ENCODE measurements at regions not wholly inside any gene's neighbourhood (a gene's known extent, or its start where the extent isn't known, plus 50 kb on each side); places are given as distances from the start of the nearest gene placed in this dataset.
"Not testable (repeated sequence)": the region's sequence is repeated elsewhere in the genome, so short reads cannot be mapped to it uniquely, and the experiment has no call there.

DNA sequence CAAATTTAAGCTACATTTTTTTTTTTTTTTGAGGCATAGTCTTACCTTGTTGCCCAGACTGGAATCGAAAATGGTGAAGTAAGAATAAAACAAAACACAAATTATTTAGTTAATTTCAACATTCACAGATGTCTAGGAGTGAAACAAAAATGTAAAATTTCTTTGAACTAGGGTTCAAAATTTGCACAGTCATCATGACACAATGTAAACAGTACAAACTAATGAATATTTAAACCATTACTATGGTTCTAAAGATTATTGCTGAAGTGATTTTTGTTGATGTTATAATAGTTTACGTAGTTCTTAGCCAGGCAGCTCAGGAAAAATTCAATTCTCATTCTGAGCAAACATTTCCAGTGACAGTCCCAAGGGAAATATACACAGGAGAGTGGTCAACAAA is 633.1 kb downstream of the GRXCR1 start:
- ATAC-seq (no peak), DNase-seq (ENCODE audit: low spot score) (no peak)
- intact Hi-C loops (cut with DNase I), result no loop called here

DNA sequence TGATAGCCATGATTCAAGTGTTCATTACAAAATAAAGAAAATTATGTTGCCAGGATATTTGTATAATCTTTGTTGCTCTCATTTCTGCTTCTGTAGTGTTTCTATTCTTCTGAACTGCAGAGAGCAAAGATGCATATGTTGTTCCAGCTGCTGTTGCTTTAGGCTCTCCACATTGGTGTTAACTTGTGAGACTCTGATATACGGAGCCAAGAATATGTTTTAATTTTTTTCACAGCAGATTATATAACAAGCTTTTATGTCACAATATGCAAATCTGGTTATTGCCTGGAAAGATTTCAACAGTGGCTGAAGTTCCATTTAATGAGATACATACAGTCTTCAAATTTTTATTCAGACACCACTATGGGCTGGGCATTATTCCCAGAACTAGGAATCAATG is 655.0 kb downstream of the GRXCR1 start:
- DNase-seq (ENCODE audit: low spot score) (no peak), ATAC-seq (no peak)
- intact Hi-C loops (cut with DNase I), result no loop called here

DNA sequence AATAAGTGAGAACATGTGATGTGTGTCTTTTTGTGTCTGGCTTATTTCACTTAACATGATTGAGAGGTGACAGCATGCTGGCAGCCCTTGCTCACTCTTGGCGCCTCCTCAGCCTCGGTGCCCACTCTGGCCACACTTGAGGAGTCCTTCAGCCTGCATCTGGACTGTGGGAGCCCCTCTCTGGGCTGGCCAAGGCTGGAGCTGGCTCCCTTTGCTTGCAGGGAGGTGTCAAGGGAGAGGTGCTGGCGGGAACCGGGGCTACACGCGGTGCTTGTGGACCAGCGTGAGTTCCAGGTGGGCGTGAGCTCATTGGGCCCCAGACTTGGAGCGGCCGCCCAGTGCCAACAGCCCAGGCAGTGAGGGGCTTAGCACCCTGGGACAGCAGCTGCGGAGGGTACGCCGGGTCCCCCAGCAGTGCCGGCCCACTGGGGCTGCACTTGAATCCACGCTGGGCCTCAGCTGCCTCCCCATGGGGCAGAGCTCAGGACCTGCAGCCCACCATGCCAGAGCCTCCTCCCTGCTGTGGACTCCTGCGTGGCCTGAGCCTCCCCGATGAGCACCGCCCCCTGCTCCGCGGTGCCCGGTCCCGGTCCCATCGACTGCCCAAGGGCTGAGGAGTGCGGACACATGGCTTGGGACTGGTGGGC is 658.6 kb downstream of the GRXCR1 start:
- DNase-seq (ENCODE audit: low spot score), result no peak
- intact Hi-C loops (cut with DNase I), result no loop called here
- no peak for ATAC-seq

DNA sequence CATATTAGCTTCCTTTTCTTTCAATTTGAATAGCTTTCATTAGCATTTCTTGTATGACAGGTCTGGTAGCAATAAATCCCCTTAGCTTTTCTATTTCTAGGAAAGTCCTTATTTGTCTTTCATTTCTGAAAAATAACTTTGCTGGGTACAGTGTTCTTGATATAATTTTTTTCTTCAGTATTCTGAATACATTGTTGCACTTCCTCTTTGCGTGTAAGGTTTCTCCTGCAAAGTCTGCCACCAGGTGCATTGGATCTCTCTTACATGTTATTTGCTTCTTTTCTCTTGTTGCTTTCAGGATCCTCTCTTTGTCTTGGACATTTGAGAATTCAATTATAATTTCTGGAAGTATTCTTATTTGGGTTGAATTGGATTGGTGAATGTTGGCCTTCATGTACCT is 663.7 kb downstream of the GRXCR1 start:
- no peak for DNase-seq (ENCODE audit: low spot score)
- intact Hi-C loops (cut with DNase I), result no loop called here
- ATAC-seq, result no peak

DNA sequence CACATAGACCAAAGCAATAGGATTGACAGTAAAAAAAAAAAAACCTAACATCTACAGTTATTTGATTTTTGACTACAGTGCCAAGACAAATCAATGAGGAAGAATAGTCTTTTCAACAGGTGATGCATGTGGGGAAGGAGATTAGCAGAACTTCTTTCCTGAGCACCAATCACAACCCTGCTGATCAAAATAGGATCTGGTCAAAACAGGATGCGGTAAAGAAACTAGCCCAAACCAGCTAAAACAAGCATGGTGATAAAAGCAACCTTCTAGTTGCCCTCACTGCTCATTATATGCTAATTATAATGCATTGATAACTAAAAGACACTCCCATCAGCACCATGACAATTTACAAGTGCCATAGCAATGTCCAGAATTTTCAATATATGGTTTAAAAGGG is 667.5 kb downstream of the GRXCR1 start:
- intact Hi-C loops (cut with DNase I), result no loop called here
- no peak for DNase-seq (ENCODE audit: low spot score)
- ATAC-seq, result no peak

DNA sequence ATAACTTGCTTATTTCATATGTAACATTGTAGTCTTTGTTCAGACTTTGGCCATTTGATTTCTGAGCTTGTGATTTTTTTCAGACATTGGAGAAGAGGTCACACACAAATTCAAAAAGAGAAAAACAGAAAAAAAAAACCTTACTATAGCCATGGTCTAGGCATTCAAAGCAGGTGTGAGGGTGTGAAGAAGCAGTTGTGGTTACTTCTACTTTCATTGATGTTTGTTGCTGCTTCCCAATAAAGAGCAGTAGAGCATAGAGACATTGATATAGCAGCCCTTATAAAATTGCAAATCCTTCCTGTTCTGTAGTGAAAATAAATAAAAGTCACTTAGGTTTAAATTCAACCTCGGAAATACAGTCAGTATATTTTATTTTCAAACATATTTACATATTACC is 671.6 kb downstream of the GRXCR1 start:
- DNase-seq (ENCODE audit: low spot score) (no peak), ATAC-seq (no peak)
- intact Hi-C loops (cut with DNase I), result no loop called here

DNA sequence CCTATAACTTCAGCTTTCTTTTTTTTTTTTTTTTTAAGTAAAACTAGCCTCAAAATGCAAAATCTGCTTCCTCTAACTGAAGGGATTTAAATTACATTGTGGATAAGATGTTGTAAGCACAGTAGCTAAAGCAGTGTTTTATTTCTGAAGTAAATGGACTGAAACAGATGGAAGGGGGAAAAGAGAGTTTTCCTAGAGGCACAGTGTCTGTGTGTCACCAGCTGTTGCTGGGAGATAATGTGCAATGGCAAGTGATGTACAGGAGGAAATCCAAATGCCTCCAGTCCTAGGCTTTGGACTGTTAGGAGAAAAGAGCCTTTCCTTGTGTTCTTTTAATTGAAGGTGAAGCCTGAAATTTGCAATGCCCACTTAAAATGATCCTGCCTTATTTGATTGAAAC is 672.1 kb downstream of the GRXCR1 start:
- no peak for DNase-seq (ENCODE audit: low spot score)
- ATAC-seq, result no peak
- intact Hi-C loops (cut with DNase I), result no loop called here

DNA sequence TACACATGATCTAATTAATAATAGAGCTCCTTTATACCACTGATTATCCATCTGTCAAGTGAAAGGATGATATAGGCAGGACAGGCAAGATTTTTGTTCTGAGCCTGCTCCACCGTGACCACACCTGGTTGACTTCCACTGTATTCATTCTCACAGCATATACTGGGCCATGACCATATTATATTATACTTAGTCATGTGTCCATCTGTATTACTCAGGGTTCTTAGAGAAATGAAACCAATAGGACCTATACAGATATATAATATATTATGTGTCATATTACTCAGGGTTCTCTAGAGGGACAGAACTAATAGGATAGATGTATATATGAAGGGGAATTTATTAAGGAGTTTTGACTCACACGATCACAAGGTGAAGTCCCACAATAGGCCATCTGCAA is 675.1 kb downstream of the GRXCR1 start:
- DNase-seq (ENCODE audit: low spot score) (no peak), ATAC-seq (no peak)
- intact Hi-C loops (cut with DNase I), result no loop called here

DNA sequence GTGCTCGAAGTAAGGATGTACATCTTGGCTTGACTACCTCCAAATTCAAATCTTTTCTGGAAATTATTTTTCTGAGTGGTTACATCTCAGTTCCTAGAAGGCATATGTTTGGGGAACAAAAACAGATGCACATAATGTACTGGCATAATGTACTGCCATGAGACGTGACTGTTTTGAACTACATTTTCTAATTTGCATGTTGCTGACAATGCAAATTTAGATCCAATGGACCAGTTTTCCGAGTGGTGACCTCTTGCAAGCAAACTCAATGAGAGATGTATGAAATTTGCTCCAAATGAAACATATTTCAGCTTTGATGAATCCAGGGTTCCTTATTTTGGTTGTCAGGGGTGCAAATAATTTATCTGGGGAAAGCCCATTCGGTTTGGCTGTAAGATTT is 694.3 kb downstream of the GRXCR1 start:
- intact Hi-C loops (cut with DNase I), result no loop called here
- ATAC-seq, result no peak
- no peak for DNase-seq (ENCODE audit: low spot score)

DNA sequence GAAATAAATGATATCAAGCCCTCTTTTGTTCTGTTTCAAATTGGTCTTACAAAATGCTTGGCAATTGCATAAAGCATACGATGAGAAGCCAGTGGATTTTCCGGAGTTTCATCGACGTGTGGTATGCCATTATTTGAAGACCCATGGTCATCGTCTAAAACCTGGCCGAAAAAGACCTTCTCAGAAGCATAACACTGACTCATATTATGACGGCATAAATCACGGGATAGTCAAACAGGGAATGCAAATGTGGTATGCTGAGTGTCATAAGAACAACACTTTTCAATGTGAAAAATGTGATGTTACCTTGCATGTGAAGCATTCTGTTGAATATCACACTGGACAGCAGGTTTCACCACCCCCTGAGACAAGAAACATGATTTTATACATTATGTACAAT is 695.2 kb downstream of the GRXCR1 start:
- ATAC-seq, result no peak

DNA sequence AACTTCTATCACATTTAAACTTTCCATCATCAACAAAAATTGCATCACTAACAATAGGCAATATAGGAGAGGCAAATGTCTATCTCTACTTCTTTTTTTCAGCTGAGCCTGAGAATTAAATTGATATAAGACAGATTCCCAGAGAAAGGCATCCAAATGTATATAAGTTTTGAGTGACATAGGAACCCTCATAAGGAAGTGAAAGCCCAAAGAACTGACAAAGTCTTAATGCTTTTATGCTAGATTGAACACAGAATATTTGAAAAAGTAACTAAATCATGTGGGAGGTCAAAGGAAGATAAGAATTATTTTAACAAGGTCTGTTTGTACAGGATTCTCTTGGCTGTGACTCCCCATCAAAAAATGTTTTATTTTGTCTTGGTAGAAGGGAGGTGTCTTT is 714.9 kb downstream of the GRXCR1 start:
- ATAC-seq (no peak), DNase-seq (ENCODE audit: low spot score) (no peak)
- intact Hi-C loops (cut with DNase I), result no loop called here

More for the DNA sequence above, 695.2 kb downstream of the GRXCR1 start:
- intact Hi-C loops (cut with DNase I), result no loop called here
- no peak for DNase-seq (ENCODE audit: low spot score)

DNA sequence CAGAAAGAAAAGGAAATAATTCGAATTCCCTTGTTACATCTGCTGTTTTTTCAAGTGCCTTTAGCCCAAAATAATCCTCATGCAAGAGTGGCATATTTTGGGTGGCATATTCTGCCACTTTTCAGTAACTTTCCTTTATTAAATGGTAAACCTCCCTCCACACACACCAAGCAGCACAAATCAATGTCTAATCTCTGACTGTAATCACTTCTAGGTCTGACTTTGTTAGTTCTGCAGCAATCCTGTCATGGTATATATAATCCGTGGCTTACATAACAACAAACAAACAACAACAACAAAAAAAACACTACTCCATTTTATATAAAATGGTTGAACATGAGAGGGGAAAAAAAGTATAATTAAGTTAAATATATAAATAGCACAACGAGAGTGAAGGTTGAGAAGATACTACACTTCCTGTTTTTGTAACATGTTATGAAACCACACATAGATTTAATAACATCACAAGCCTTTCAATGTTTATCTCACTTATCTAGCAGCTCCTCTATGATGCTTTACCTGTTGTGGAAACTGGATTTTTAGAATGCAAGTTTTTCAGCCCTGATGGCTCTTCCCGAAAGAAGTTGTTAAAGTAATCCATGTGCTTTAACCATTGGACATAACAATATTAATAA is 715.4 kb downstream of the GRXCR1 start:
- DNase-seq (ENCODE audit: low spot score) (no peak), ATAC-seq (no peak)
- intact Hi-C loops (cut with DNase I), result no loop called here

DNA sequence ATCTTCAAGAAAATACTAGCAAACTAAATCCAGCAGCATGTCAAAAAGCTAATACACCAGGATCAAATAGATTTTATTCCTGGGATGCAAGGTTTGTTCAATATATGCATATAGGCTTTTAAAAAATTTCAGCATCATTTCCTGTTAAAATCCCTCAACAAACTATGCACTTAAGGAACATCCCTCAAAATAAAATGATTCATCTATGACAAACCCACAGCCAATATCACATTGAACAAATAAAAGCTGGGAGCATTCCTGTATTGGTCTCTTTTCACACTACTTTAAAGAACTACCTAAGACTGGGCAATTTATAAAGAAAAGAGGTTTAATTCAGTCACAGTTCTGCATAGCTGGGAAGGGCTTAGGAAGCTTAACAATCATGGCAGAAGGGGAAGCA is 726.7 kb downstream of the GRXCR1 start:
- no peak for DNase-seq (ENCODE audit: low spot score)
- ATAC-seq, result no peak
- intact Hi-C loops (cut with DNase I), result no loop called here

DNA sequence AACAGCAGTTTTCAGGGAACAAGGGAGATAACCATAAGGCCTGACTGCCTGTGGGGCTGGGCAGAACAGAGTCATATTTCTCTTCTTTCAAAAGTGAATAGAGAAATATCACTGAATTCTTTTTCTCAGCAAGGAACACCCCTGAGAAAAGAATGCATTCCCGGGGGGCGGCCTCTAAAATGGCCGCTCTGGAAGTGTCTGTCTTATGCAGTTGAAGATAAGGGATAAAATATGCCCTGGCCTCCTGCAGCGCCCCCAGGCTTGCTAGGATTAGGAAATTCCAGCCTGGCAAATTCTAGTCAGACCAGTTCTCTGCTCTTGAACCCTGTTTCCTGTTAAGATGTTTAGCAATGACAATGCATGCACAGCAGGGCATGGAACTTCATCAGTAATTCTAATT is 745.4 kb downstream of the GRXCR1 start:
- intact Hi-C loops (cut with DNase I); ATAC-seq; DNase-seq (ENCODE audit: low spot score): not testable (repeated sequence)

DNA sequence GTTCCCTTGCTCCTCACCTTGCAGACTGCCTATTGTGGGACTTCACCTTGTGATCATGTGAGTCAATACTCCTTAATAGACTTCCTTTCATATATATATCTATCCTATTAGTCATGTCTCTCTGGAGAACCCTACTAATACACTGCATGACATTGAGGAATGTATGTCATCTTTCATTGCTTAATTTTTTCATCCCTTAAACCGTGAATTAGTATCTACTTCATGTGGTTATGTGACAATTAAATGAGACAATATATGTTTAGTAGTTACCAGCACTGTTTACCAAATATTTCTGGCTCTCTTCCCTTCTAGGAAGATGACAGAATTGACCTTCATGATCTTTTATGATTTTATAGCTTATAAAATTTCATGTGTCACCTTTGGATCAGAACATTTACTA is 759.5 kb downstream of the GRXCR1 start:
- intact Hi-C loops (cut with DNase I), result no loop called here
- DNase-seq (ENCODE audit: low spot score) (no peak), ATAC-seq (no peak)

DNA sequence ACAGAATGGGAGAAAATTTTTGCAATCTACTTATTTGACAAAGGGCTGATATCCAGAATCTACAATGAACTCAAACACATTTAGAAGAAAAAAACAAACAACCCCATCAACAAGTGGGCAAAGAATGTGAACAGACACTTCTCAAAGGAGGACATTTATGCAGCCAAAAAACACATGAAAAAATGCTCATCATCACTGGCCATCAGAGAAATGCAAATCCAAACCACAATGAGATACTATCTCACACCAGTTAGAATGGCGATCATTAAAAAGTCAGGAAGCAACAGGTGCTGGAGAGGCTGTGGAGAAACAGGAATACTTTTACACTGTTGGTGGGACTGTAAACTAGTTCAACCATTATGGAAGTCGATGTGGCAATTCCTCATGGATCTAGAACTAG is 767.0 kb downstream of the GRXCR1 start:
- intact Hi-C loops (cut with DNase I); ATAC-seq; DNase-seq (ENCODE audit: low spot score): not testable (repeated sequence)

DNA sequence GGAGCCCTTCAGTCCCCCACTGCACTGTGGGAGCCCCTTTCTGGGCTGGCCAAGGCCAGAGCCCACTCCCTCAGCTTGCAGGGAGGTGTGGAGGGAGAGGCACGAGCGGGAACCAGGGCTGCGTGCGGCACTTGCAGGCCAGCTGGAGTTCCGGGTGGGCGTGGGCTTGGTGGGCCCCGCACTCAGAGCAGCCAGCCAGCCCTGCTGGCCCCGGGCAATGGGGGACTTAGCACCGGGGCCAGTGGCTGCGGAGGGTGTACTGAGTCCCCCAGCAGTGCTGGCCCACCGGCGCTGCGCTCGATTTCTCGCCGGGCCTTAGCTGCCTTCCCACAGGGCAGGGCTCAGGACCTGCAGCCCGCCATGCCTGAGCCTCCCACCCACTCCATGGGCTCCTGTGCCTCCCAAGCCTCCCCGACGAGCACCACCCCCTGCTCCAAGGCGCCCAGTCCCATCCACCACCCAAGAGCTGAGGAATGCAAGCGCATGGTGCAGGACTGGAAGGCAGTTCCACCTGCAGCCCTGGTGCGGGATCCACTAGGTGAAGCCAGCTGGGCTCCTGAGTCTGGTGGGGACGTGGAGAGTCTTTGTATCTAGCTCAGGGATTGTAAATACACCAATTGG is 776.2 kb downstream of the KCTD8 start:
- intact Hi-C loops (cut with DNase I); DNase-seq (ENCODE audit: low spot score); ATAC-seq: not testable (repeated sequence)

DNA sequence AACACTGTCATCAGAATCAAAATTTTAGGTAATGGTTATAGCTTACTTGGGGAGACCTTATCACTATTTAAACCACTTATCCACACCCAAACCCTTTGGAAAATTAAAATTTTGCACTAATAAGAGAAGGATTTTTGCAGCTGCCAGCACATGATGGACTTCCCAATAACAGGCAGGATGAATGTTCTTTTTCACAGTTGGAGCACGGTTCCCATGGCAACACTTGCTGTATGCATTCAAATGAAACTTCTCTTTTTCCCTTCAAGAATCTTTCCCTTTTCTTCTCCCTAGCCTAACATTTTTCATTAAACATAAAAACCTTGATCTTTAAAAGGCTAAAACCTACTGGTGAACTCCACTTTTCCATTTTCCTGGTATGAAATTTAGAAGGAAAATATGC is 768.2 kb downstream of the KCTD8 start:
- intact Hi-C loops (cut with DNase I), result no loop called here
- DNase-seq (ENCODE audit: low spot score) (no peak), ATAC-seq (no peak)

DNA sequence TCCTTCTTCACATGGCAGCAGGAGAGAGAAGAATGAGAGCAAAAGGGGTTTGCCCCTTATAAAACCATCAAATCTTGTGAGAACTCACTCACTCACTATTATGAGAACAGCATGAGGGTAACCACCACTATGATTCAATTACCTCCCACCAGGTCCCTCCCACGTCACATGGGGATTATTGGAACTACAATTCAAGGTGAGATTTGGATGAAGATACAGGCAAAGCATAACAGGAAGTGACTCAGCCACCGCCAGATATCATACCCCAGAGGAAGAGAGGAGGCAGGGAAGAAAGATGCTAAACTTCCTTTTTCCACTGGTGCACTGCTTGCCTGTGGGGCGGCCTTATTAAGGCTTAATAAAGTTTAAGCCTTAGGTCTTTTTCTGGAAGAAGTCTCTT is 766.1 kb downstream of the KCTD8 start:
- DNase-seq (ENCODE audit: low spot score) (no peak), ATAC-seq (no peak)
- intact Hi-C loops (cut with DNase I), result no loop called here

DNA sequence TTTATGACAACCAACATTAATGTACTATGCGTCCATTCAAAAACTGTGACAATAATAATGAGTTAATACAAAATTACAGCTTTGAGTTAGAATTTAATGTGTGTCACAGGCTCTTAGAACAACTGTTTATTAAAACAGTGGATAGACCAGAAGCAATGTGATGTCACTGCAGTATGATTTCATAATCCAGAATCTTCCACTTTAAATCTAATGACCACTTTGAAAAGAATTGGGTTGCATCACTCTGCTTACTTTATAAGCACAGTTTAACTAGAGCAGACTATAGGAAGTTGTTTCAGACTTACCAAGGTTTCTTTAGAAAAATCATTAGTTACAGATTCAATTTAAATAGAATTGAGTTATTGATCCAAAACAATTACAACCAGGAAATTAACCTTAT is 758.5 kb downstream of the KCTD8 start:
- intact Hi-C loops (cut with DNase I), result no loop called here
- no peak for ATAC-seq
- no peak for DNase-seq (ENCODE audit: low spot score)

DNA sequence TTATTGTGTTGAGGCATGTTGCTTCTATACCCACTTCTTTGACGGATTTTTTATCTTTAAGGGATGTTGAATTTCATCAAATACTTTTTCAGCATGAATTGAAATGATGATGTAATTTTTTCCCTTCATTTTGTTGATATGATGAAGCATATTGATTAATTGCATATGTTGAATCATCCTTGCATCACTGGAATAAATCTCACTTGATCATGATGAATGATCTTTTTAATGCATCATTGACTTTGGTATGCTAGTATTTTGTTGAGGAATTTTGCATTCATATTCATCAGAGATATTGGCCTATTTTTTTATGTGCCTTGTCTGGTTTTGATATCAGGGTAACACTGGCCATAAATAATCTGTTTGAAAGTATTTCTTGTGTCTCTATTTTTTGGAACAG is 754.7 kb downstream of the KCTD8 start:
- DNase-seq (ENCODE audit: low spot score) (no peak), ATAC-seq (no peak)
- intact Hi-C loops (cut with DNase I), result no loop called here
